ENCODE measurements at regions not wholly inside any gene's neighbourhood (a gene's known extent, or its start where the extent isn't known, plus 50 kb on each side); places are given as distances from the start of the nearest gene placed in this dataset.

DNA sequence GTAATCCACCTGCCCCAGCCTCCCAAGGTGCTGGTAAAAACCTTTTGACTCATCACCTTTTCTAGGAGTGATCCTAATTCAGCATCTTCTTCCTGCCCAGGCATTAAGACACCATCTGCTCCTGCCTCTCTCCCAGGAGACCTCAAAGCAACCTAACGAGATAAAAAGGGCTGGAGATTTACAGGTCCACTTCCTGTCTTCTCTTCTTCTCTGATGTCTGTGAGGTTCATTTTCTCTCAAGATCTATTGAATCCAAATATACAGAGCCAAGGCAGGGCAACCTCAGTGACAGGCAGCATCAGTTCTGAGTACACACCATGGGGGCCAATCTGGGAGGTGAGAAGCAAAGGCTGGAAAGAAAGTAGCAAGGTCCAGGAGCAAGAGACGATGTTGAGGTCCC, 219.4 kb downstream of the SETD4 start:
- Histone ChIP-seq H3K4me3 (no peak overlapping the region), H3K36me3 (no peaks in the 10 kb centered on the region), H3K9me3 (no peaks in the 10 kb centered on the region), H3K27ac (no peak overlapping the region), H3K4me1 (no peaks in the 10 kb centered on the region), H3K27me3 (no peaks in the 10 kb centered on the region)
- 57 to 83% methylated on average over 2 of the region's 2 CpGs for WGBS, 2 donors
- ATAC-seq (ENCODE audit: low FRiP score in 2 of 2) = no peak
- no peak for DNase-seq
- TF ChIP-seq POLR2A (IDR thresholded peaks at IDR 0.05) (no peak), CTCF (IDR thresholded peaks at IDR 0.05) (no peak), POLR2AphosphoS5 (IDR thresholded peaks at IDR 0.05) (no peak), EP300 (IDR thresholded peaks at IDR 0.05) (no peak)

DNA sequence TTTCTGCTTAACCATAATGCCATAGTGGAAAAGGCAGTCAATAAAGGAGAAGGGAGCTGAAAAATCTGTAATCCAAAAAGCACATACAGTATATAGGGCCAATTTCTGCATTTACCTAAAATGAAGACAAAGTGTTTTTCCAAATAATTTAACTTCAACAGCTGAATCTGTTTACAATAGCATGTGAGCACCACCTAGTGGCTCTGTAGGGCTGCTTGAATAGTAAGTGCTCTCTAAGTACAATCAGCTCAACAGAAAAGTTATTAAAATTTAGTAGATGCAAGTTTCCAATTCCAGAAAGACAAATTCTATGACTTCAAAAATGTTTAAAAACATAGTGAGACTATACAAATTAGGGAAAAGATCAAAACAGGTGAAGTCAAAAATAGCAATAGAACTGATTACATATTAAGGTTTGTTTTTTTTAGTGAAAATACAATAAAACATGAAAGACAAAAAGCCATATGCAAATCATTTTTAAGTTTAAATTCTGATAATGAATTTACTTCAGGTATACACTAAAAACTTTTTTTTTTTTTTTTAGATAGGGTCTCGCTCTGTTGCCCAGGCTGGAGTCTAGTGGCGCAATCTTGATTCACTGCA, 220.0 kb downstream of the SETD4 start:
- H3K4me3 ChIP-seq = no peak overlapping the region
- 91 to 92% methylated on average over 2 of the region's 2 CpGs for WGBS, 2 donors
- ATAC-seq (ENCODE audit: low FRiP score in 2 of 2) = peak in 1 of 2 donors; percentile 82
- no peak overlapping the region for H3K27ac ChIP-seq
- peak in 1 of 2 donors; percentile 67 for DNase-seq
- H3K9me3 ChIP-seq = no peaks in the 10 kb centered on the region
- H3K36me3 ChIP-seq = no peaks in the 10 kb centered on the region
- no peaks in the 10 kb centered on the region for H3K4me1 ChIP-seq
- H3K27me3 ChIP-seq = no peaks in the 10 kb centered on the region
- TF ChIP-seq CTCF (IDR thresholded peaks at IDR 0.05) = peak; percentile 62 to 79 (median 68)
- TF ChIP-seq POLR2A (IDR thresholded peaks at IDR 0.05) = no peak

DNA sequence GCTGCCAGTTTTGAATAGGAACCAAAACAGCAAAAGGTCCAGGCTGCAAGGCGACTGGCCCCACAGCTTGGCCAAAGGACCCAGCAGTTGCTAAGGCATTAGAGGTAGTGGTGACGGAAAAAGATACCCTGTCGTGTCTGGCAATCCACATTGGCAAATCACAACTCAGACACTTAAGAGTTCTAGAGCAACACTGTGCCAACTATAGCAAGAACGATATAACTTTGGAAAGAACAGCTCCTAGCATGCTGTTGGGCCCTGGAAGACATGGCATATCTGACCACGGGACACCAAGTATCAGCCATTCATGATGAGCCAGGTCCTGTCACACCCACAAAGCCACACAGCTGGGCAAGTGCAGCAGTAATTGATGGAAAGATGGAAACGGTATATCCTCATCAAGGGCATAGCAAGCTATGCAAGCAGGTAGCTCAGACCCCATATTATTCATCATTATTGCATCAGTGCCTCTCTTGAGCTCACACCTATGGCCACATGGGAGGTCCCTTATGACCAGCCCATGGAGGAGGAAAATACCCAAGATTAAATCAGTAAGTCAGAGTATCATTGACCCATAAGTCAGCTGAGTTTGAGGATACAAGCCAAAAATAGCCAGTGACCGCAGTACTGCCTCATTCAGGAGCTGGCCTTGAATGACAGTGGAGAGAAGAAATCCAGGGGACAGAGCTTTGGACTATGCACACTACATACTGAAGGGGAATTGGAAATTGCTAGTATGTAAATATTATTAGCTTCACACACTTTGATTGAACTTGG, 221.2 kb downstream of the SETD4 start:
- H3K27me3 ChIP-seq = no peaks in the 10 kb centered on the region
- no peaks in the 10 kb centered on the region for H3K4me1 ChIP-seq
- no peak overlapping the region for H3K4me3 ChIP-seq
- H3K36me3 ChIP-seq = no peaks in the 10 kb centered on the region
- ATAC-seq (ENCODE audit: low FRiP score in 2 of 2) = no peak
- TF ChIP-seq CTCF (IDR thresholded peaks at IDR 0.05) (no peak), POLR2A (IDR thresholded peaks at IDR 0.05) (no peak), EP300 (IDR thresholded peaks at IDR 0.05) (no peak), POLR2AphosphoS5 (IDR thresholded peaks at IDR 0.05) (no peak)
- DNase-seq = no peak
- H3K27ac ChIP-seq = no peak overlapping the region
- 87 to 90% methylated on average over 7 of the region's 7 CpGs for WGBS, 2 donors
- no peaks in the 10 kb centered on the region for H3K9me3 ChIP-seq

DNA sequence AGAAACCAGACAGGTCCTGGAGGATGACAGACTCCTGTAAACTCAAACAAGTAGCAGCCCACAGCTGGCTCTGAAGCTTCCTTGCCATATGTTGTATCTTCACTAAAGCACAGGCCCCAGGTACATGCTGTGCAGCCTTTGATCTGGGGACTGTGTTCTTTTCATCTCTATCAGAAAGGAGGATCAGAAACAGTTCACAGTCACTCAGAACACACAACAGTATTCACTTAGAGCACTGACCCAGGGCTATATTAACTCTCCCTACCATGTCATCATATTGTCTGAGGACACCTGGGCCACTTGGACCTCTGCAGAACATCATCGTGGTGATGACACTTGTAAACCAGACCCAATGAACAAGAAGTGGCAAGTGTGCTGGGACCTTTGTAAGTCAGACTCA, 222.0 kb downstream of the SETD4 start:
- TF ChIP-seq POLR2AphosphoS5 (IDR thresholded peaks at IDR 0.05) = no peak
- no peak for TF ChIP-seq POLR2A (IDR thresholded peaks at IDR 0.05)
- TF ChIP-seq EP300 (IDR thresholded peaks at IDR 0.05) = no peak
- TF ChIP-seq CTCF (IDR thresholded peaks at IDR 0.05) = no peak
- H3K4me1 ChIP-seq = no peaks in the 10 kb centered on the region
- no peaks in the 10 kb centered on the region for H3K36me3 ChIP-seq
- H3K9me3 ChIP-seq = no peaks in the 10 kb centered on the region
- no peak for DNase-seq
- no peak overlapping the region for H3K27ac ChIP-seq
- no peaks in the 10 kb centered on the region for H3K27me3 ChIP-seq
- no peak for ATAC-seq (ENCODE audit: low FRiP score in 2 of 2)
- no peak overlapping the region for H3K4me3 ChIP-seq
- WGBS, 2 donors = 38 to 47% methylated on average over 1 of the region's 1 CpG

GRCh38 chr21:35833991-35834390, 226.3 kb downstream of the SETD4 start:
- no peak for ATAC-seq (ENCODE audit: low FRiP score in 2 of 2)
- Histone ChIP-seq H3K4me1 (no peaks in the 10 kb centered on the region), H3K4me3 (no peak overlapping the region), H3K27ac (no peak overlapping the region), H3K27me3 (no peaks in the 10 kb centered on the region), H3K9me3 (no peaks in the 10 kb centered on the region), H3K36me3 (no peaks in the 10 kb centered on the region)
- TF ChIP-seq POLR2AphosphoS5 (IDR thresholded peaks at IDR 0.05) (no peak), CTCF (IDR thresholded peaks at IDR 0.05) (no peak), EP300 (IDR thresholded peaks at IDR 0.05) (no peak), POLR2A (IDR thresholded peaks at IDR 0.05) (no peak)
- DNase-seq = no peak
- WGBS, 2 donors = 31 to 48% methylated on average over 1 of the region's 1 CpG

Data from upper lobe of left lung (tissue), 6 donors.